ENCODE measurements at regions not wholly inside any gene's neighbourhood (a gene's known extent, or its start where the extent isn't known, plus 50 kb on each side); places are given as distances from the start of the nearest gene placed in this dataset.

DNA sequence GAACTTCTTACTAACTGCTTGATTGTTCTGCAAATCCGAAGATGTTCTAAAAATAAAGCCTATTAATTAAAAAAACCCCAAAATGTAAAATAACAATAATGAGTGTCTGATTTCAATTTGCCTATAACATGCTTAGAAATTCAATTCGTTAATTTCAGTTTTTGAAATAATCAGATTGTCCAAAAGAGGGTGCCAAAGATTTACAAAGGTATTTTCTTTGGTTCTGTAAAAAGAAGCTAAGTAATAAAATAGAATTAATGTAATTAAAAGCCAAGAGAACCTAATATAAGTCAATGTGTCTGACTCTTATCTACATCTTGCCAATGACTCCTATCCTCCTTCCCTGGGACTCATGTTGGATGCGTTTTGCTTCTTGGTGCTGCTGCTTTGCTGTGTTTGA lies 75.0 kb upstream of the CPHXL start:
- TF ChIP-seq CTCF (IDR thresholded peaks at IDR 0.05; ENCODE audit: unreplicated experiment) = no peak
- Mint-ChIP-seq H3K36me3 (ENCODE audit: insufficient read depth, unreplicated experiment) (no peaks in the 10 kb centered on the region), H3K4me1 (ENCODE audit: low read depth, unreplicated experiment) (no peaks in the 10 kb centered on the region), H3K4me3 (ENCODE audit: low read depth, unreplicated experiment) (no peak overlapping the region), H3K27ac (ENCODE audit: unreplicated experiment) (no peak overlapping the region), H3K9me3 (ENCODE audit: low read depth, unreplicated experiment) (no peaks in the 10 kb centered on the region), H3K27me3 (ENCODE audit: unreplicated experiment) (peaks cover 27% of the 10 kb centered on the region)
- intact Hi-C loops (cut with micrococcal nuclease; ENCODE audit: unreplicated experiment) = loop anchor here (5.0 kb wide), 1 partner anchor 851 kb away; no protein-coding TSS in a partner anchor
- no TSS peak for BruUV-seq (replicated peaks)
- CTCF ChIA-PET = interaction anchor here (0.7 to 1.1 kb wide), 4 partner anchors 520 to 1370 kb away, joined by 3 to 10 read pairs (median 6); no protein-coding TSS in a partner anchor
- DNase-seq = no peak

DNA sequence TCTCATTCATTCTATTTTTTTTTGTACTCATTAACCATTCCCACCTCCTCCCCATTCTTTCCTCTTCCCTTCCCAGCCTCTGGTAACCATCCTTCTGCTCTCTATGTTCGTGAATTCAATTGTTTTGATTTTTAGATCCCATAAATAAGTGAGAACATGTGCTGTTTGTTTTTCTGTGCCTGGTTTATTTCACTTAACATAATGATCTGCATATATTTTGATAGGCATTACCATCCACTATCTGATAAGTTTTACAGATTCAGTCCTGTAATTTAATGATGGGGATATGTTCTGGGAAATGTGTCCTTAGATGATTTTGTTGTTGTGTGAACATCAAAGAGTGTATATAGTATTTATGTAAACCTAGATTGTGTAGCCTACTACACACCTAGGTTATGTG lies 77.5 kb upstream of the CPHXL start:
- Mint-ChIP-seq H3K4me3 (ENCODE audit: low read depth, unreplicated experiment) (no peak overlapping the region), H3K9me3 (ENCODE audit: low read depth, unreplicated experiment) (no peaks in the 10 kb centered on the region), H3K27ac (ENCODE audit: unreplicated experiment) (no peak overlapping the region), H3K4me1 (ENCODE audit: low read depth, unreplicated experiment) (no peaks in the 10 kb centered on the region), H3K27me3 (ENCODE audit: unreplicated experiment) (peaks cover 32% of the 10 kb centered on the region), H3K36me3 (ENCODE audit: insufficient read depth, unreplicated experiment) (no peaks in the 10 kb centered on the region)
- intact Hi-C loops (cut with micrococcal nuclease; ENCODE audit: unreplicated experiment) = loop anchor here (5.0 kb wide), 1 partner anchor 849 kb away; no protein-coding TSS in a partner anchor
- CTCF ChIA-PET = no interaction called here
- no peak for DNase-seq
- BruUV-seq (replicated peaks) = no TSS peak
- TF ChIP-seq CTCF (IDR thresholded peaks at IDR 0.05; ENCODE audit: unreplicated experiment) = no peak

DNA sequence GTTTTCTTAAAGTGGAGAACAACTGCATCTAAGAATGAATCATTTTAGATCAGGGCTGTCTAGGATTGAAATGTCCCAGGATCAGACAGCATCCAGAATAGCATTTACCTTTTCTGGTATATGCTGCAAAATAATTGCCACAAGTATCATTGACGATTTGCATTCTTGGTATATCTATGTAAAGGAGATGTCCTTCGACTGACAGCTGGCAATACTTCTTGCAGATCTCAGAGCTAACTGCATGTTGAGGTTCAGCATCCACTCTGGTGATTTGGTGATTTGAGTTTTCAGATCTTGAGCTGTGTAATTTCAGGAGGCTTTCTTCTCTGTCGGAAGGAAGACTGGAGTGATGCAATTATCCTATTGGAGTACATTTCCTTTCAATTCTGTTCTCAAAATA lies 78.1 kb upstream of the CPHXL start:
- intact Hi-C loops (cut with micrococcal nuclease; ENCODE audit: unreplicated experiment) = loop anchor here (5.0 kb wide), 1 partner anchor 848 kb away; no protein-coding TSS in a partner anchor
- Mint-ChIP-seq H3K36me3 (ENCODE audit: insufficient read depth, unreplicated experiment) (no peaks in the 10 kb centered on the region), H3K4me1 (ENCODE audit: low read depth, unreplicated experiment) (no peaks in the 10 kb centered on the region), H3K4me3 (ENCODE audit: low read depth, unreplicated experiment) (no peak overlapping the region), H3K27ac (ENCODE audit: unreplicated experiment) (no peak overlapping the region), H3K27me3 (ENCODE audit: unreplicated experiment) (peaks cover 32% of the 10 kb centered on the region), H3K9me3 (ENCODE audit: low read depth, unreplicated experiment) (no peaks in the 10 kb centered on the region)
- TF ChIP-seq CTCF (IDR thresholded peaks at IDR 0.05; ENCODE audit: unreplicated experiment) = no peak
- CTCF ChIA-PET = interaction anchor here (0.5 kb wide), 1 partner anchor 1663 kb away, joined by 3 read pairs; no protein-coding TSS in a partner anchor
- no TSS peak for BruUV-seq (replicated peaks)
- no peak for DNase-seq

- no peak for TF ChIP-seq CTCF (IDR thresholded peaks at IDR 0.05; ENCODE audit: unreplicated experiment)
- DNase-seq = no peak
- peaks cover 32% of the 10 kb centered on the region for H3K27me3 Mint-ChIP-seq (ENCODE audit: unreplicated experiment)
- H3K36me3 Mint-ChIP-seq (ENCODE audit: insufficient read depth, unreplicated experiment) = no peaks in the 10 kb centered on the region
- intact Hi-C loops (cut with micrococcal nuclease; ENCODE audit: unreplicated experiment) = no loop called here
- BruUV-seq (replicated peaks) = no TSS peak
- no peak overlapping the region for H3K4me3 Mint-ChIP-seq (ENCODE audit: low read depth, unreplicated experiment)
- no peak overlapping the region for H3K27ac Mint-ChIP-seq (ENCODE audit: unreplicated experiment)
- H3K9me3 Mint-ChIP-seq (ENCODE audit: low read depth, unreplicated experiment) = no peaks in the 10 kb centered on the region
- CTCF ChIA-PET = no interaction called here
- H3K4me1 Mint-ChIP-seq (ENCODE audit: low read depth, unreplicated experiment) = no peaks in the 10 kb centered on the region
Measured at GRCh38 chr16:75805946-75806345, 79.7 kb upstream of the CPHXL start.

Data from Calu3 (cell line).